Adrenal gland (tissue), 9 donors: ENCODE measurements at regions not wholly inside any gene's neighbourhood (a gene's known extent, or its start where the extent isn't known, plus 50 kb on each side); places are given as distances from the start of the nearest gene placed in this dataset.

Experiments
- DNase-seq, 7 donors: peaks; one replicate each; pipeline ENCODE4 v3.0.0-alpha.2; 2019 to 2020
- H3K27ac ChIP-seq, 5 donors: fragments of 200-600 bp; sonication (generic) in 4 of 5; 1 replicate in 3 of 5; 2 replicates in 2 of 5; pipeline versions ENCODE4 v1.5.1 to v1.8.0; 2016 to 2020; ENCODE audit warnings: mild to moderate bottlenecking in 1 of 5
- H3K27me3 ChIP-seq: fragments of 200-600 bp; 2 replicates; pipeline ENCODE4 v1.8.0; 2021
- H3K36me3 ChIP-seq, 2 donors: fragments of 200-600 bp; replicated peaks in 1 of 2; 1 replicate in 1 of 2; 2 replicates in 1 of 2; pipeline versions ENCODE4 v1.5.1 to v1.8.0; 2018 to 2022
- H3K4me1 ChIP-seq, 2 donors: fragments of 200-600 bp; replicated peaks in 1 of 2; 1 replicate in 1 of 2; 2 replicates in 1 of 2; pipeline versions ENCODE4 v1.5.1 to v1.8.0; 2018 to 2021
- H3K4me3 ChIP-seq, 4 donors: fragments of 200-600 bp; sonication (generic) in 3 of 4; one replicate each; pipeline ENCODE4 v1.5.1; 2016 to 2018
- H3K9me3 ChIP-seq, 3 donors: fragments of 200-600 bp; sonication (generic) in 1 of 3; replicated peaks in 1 of 3; 1 replicate in 2 of 3; 2 replicates in 1 of 3; pipeline versions ENCODE4 v1.5.1 to v1.8.0; 2016 to 2021
- POLR2A ChIP-seq, 2 donors: fragments of 450-650 bp; IDR thresholded peaks; one replicate each; pipeline ENCODE4 v1.6.1; 2017; ENCODE audit warnings: antibody characterized with exemption in 2 of 2, mild to moderate bottlenecking in 2 of 2, moderate library complexity in 1 of 2
- WGBS, 4 donors: extraction: QIAGEN DNeasy Blood & Tissue Kit in 2 of 4; methylation state at CpG; one replicate each; pipeline versions ENCODE4 v1.1.5 to v1.1.7; 2013 to 2017; 5-methylcytosine and 5-hydroxymethylcytosine counted together
- intact Hi-C, 2 donors: fragments of 100-400 bp; cut with DNase I; formaldehyde crosslinking; loops; one replicate each; pipeline versions ENCODE4 v1.14.1 to v1.15.0; 2022 to 2023
- TF ChIP-seq, protein P1 (sequence below), 6 experiments: fragments of 450-650 bp in 4 of 6; fragments of 200-600 bp in 2 of 6; sonication (generic) in 1 of 6; IDR thresholded peaks; 1 replicate in 5 of 6; 2 replicates in 1 of 6; pipeline versions ENCODE4 v1.5.1 to v1.8.0; 2016 to 2021; ENCODE audit warnings: antibody characterized with exemption in 6 of 6, mild to moderate bottlenecking in 2 of 6, moderate library complexity in 1 of 6
- donor health status: healthy with polysubstance abuse.
- donor health status: Bipolar disorder and iron deficiency.
- donor health status: DM: yes; HTN: yes; CAD: no.
- donor health status: DM: no; HTN: no; CAD: no.
- donor health status: DM: no; HTN: no; CAD: no.

DNA sequence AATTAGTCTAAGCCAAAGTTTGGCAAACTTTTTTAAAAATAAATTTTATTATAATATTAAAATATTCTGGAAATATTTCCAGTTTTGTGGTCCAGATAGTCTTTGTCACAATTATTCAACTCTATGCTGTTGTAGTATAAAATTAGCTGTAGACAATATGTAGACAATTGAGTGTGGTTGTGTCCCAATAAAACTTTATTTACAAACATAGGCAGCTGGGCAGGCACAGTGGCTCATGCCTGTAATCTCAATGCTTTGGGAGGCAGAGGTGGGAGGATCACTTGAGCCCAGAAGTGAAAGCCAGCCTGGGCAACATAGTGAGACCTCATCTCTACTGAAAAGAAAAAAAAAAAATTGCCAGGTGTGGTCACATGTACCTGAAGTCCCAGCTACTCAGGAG lies 150.5 kb upstream of the EPB41L4A start:
- H3K9me3 ChIP-seq: no peaks in the 10 kb centered on the region
- no peak for DNase-seq
- no peak overlapping the region for H3K4me3 ChIP-seq
- H3K27me3 ChIP-seq: no peaks in the 10 kb centered on the region
- H3K36me3 ChIP-seq: no peaks in the 10 kb centered on the region
- intact Hi-C loops: no loop called here
- H3K4me1 ChIP-seq: no peaks in the 10 kb centered on the region
- no peak overlapping the region for H3K27ac ChIP-seq
- TF ChIP-seq, protein P1, sequence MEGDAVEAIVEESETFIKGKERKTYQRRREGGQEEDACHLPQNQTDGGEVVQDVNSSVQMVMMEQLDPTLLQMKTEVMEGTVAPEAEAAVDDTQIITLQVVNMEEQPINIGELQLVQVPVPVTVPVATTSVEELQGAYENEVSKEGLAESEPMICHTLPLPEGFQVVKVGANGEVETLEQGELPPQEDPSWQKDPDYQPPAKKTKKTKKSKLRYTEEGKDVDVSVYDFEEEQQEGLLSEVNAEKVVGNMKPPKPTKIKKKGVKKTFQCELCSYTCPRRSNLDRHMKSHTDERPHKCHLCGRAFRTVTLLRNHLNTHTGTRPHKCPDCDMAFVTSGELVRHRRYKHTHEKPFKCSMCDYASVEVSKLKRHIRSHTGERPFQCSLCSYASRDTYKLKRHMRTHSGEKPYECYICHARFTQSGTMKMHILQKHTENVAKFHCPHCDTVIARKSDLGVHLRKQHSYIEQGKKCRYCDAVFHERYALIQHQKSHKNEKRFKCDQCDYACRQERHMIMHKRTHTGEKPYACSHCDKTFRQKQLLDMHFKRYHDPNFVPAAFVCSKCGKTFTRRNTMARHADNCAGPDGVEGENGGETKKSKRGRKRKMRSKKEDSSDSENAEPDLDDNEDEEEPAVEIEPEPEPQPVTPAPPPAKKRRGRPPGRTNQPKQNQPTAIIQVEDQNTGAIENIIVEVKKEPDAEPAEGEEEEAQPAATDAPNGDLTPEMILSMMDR (IDR thresholded peaks at IDR 0.05): no peak
- no peak for TF ChIP-seq POLR2A (IDR thresholded peaks at IDR 0.05)

DNA sequence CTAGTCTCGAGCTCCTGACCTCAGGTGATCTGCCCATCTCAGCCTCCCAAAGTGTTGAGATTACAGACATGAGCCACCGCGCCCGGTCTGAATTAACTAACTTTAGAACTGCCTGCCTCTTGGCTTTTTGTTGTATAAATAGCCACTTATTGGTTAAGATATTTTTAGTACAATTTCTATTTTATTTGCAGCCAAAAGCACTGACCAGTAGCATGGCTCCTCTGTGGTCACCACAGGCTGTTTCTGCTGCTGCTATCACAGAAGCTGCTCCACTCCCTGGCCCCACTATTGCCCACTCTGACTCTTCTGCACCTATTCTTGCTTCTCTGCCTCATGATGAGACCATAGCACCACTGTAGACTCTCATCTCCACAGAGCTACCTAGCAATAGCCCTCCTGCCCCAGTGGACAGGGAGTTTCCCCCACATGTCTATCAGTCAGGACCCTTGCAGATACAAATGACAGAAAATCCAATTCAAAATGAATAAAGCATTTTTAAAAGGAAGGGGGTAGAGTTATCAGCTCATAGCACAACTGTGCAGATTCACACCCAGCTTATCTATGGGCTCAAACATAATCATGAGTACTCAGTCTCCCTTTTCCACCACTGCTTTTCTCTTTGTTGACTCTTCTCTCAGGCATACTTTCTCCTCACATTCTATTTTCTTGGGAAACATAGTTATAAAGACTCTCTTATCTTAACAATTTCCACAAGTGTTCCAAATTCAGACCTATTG lies 151.8 kb upstream of the EPB41L4A start:
- Histone ChIP-seq H3K27ac (no peak overlapping the region), H3K36me3 (no peaks in the 10 kb centered on the region), H3K27me3 (no peaks in the 10 kb centered on the region), H3K4me3 (no peak overlapping the region), H3K4me1 (no peaks in the 10 kb centered on the region), H3K9me3 (no peaks in the 10 kb centered on the region)
- 90 to 96% (median 94%) methylated on average over 4 of the region's 4 CpGs for WGBS, 4 donors
- intact Hi-C loops: no loop called here
- no peak for DNase-seq
- TF ChIP-seq, protein P1 (IDR thresholded peaks at IDR 0.05): no peak
- TF ChIP-seq POLR2A (IDR thresholded peaks at IDR 0.05): no peak

DNA sequence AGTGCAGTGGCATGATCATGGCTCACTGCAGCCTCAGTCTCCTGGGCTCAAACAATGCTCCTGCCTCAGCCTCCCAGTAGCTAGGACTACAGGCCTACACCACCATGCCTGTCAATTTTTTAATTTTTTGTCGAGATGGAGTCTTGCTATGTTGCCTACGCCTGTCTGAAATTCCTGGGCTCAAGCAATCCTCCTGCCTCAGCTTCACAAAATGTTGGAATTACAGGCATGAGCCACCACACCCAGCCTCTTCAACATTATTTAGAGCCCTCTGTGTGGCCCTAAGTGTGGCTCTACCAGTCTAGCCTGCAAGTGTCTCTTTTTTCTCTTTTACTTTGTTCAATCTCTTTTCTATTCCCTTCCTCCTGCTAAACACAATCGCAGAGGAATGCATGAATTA lies 154.4 kb upstream of the EPB41L4A start:
- H3K9me3 ChIP-seq: no peaks in the 10 kb centered on the region
- no peaks in the 10 kb centered on the region for H3K4me1 ChIP-seq
- H3K36me3 ChIP-seq: no peaks in the 10 kb centered on the region
- intact Hi-C loops: no loop called here
- no peaks in the 10 kb centered on the region for H3K27me3 ChIP-seq
- 88 to 90% (median 90%) methylated on average over 3 of the region's 3 CpGs for WGBS, 4 donors
- no peak overlapping the region for H3K4me3 ChIP-seq
- TF ChIP-seq, protein P1 (IDR thresholded peaks at IDR 0.05): no peak
- TF ChIP-seq POLR2A (IDR thresholded peaks at IDR 0.05): no peak
- H3K27ac ChIP-seq: no peak overlapping the region
- DNase-seq: no peak

DNA sequence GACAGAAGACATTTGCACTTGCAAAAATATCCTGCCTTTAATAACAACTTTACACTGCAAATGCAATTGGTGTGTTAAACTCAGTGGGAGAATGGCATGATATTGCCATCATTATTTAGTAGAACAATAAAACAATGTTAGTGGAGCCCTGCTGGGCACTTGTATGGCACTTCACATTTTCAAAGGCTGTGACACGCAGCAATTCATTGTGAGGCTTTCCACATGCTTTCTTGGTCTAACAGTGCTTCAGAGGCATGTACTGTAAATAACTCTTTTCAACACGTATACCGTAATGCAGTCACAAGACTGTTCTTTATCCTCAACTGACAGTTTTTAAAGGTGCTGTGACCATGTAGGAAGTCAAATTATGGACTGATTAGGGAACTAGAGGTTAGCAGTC lies 155.5 kb upstream of the EPB41L4A start:
- TF ChIP-seq, protein P1 (IDR thresholded peaks at IDR 0.05): no peak
- WGBS, 4 donors: 58 to 77% (median 69%) methylated on average over 3 of the region's 3 CpGs
- H3K4me3 ChIP-seq: no peak overlapping the region
- intact Hi-C loops: no loop called here
- H3K27ac ChIP-seq: no peak overlapping the region
- H3K9me3 ChIP-seq: no peaks in the 10 kb centered on the region
- no peak for DNase-seq
- no peaks in the 10 kb centered on the region for H3K36me3 ChIP-seq
- H3K4me1 ChIP-seq: no peaks in the 10 kb centered on the region
- H3K27me3 ChIP-seq: no peaks in the 10 kb centered on the region
